ENCODE measurements at regions not wholly inside any gene's neighbourhood (a gene's known extent, or its start where the extent isn't known, plus 50 kb on each side); places are given as distances from the start of the nearest gene placed in this dataset.

- no peak for DNase-seq (ENCODE audit: low read depth)
- no peak overlapping the region for H3K4me3 ChIP-seq (ENCODE audit: low read length)
- TF ChIP-seq CTCF (conservative IDR thresholded peaks at IDR 0.05; ENCODE audit: low read depth, low read length) = no peak
Measured at GRCh38 chr1:50358962-50359361, 64.3 kb downstream of the DMRTA2 start.

GRCh38 chr1:50357186-50357585 lies 66.1 kb downstream of the DMRTA2 start:
- no peak for DNase-seq (ENCODE audit: low read depth)
- H3K4me3 ChIP-seq (ENCODE audit: low read length) = no peak overlapping the region
- no peak for TF ChIP-seq CTCF (conservative IDR thresholded peaks at IDR 0.05; ENCODE audit: low read depth, low read length)

GRCh38 chr1:50354813-50355212 lies 68.4 kb downstream of the DMRTA2 start:
- no peak for DNase-seq (ENCODE audit: low read depth)
- TF ChIP-seq CTCF (conservative IDR thresholded peaks at IDR 0.05; ENCODE audit: low read depth, low read length) = no peak
- H3K4me3 ChIP-seq (ENCODE audit: low read length) = no peak overlapping the region

GRCh38 chr1:50352428-50352827 lies 70.8 kb downstream of the DMRTA2 start:
- DNase-seq (ENCODE audit: low read depth) = no peak
- no peak overlapping the region for H3K4me3 ChIP-seq (ENCODE audit: low read length)
- no peak for TF ChIP-seq CTCF (conservative IDR thresholded peaks at IDR 0.05; ENCODE audit: low read depth, low read length)

- no peak overlapping the region for H3K4me3 ChIP-seq (ENCODE audit: low read length)
- TF ChIP-seq CTCF (conservative IDR thresholded peaks at IDR 0.05; ENCODE audit: low read depth, low read length) = no peak
- DNase-seq (ENCODE audit: low read depth) = no peak
Measured at GRCh38 chr1:50350868-50351267, 72.4 kb downstream of the DMRTA2 start.

- DNase-seq (ENCODE audit: low read depth) = no peak
- H3K4me3 ChIP-seq (ENCODE audit: low read length) = no peak overlapping the region
- TF ChIP-seq CTCF (conservative IDR thresholded peaks at IDR 0.05; ENCODE audit: low read depth, low read length) = no peak
Measured at GRCh38 chr1:50350421-50350820, 72.8 kb downstream of the DMRTA2 start.

- no peak for TF ChIP-seq CTCF (conservative IDR thresholded peaks at IDR 0.05; ENCODE audit: low read depth, low read length)
- no peak overlapping the region for H3K4me3 ChIP-seq (ENCODE audit: low read length)
- DNase-seq (ENCODE audit: low read depth) = no peak
Measured at GRCh38 chr1:50349242-50349565, 74.0 kb downstream of the DMRTA2 start.
